ENCODE measurements at regions not wholly inside any gene's neighbourhood (a gene's known extent, or its start where the extent isn't known, plus 50 kb on each side); places are given as distances from the start of the nearest gene placed in this dataset.

DNA sequence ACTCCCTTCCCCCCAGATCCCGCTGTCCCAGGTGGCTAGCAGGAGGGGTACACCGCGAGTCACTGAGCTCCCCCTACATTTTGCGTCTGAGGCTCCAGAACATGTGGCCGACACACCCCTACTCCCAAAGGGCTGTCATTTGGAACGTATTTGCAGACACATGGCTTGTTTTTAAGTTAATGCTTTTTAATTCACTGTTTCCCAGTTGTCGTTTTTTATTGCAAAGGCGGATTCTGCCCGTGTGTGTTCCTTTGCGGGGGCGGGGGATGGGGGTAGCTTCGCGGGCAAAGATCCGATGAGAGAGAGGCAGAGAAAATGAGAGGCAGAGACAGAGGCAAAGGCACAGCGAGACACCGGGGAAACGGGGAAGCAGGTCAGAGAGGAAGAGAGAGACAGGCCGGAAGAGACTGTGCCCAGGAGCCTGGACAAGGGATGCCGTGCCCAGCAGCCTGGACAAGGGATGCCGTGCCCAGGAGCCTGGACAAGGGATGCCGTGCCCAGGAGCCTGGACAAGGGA, 270.2 kb downstream of the FOXD2 start:
- Histone ChIP-seq H3K4me3 (no peak overlapping the region), H3F3A (ENCODE audit: insufficient read depth, low read depth) (no peaks in the 10 kb centered on the region), H3K9me3 (ENCODE audit: insufficient read depth, low read depth) (no peaks in the 10 kb centered on the region), H3K4me2 (no peak overlapping the region), H3K9me2 (ENCODE audit: insufficient read depth) (no peaks in the 10 kb centered on the region), H3K36me3 (ENCODE audit: low read depth) (no peaks in the 10 kb centered on the region), H3K4me1 (replicated peaks; ENCODE audit: insufficient read depth) (no peaks in the 10 kb centered on the region; the same call in 1 of the 2 replicates), H3K27ac (no peak overlapping the region), H3K27me3 (ENCODE audit: insufficient read depth, low read depth) (peaks cover 27% of the 10 kb centered on the region), H3K79me2 (ENCODE audit: low read depth) (no peaks in the 10 kb centered on the region), H2AFZ (no peak overlapping the region), H4K20me1 (ENCODE audit: insufficient read depth) (no peaks in the 10 kb centered on the region; the same call in 1 of the 2 replicates)
- DNase-seq = no peak
- intact Hi-C loops (cut with micrococcal nuclease; ENCODE audit: unreplicated experiment) = no loop called here
- CTCF ChIA-PET = no interaction called here
- no TSS peak for BruUV-seq (replicated peaks)
- POLR2A ChIA-PET (ENCODE audit: unreplicated experiment) = no interaction called here
- no peak for TF ChIP-seq EZH2 (IDR thresholded peaks at IDR 0.05; ENCODE audit: low read depth)
- TF ChIP-seq, protein P1, sequence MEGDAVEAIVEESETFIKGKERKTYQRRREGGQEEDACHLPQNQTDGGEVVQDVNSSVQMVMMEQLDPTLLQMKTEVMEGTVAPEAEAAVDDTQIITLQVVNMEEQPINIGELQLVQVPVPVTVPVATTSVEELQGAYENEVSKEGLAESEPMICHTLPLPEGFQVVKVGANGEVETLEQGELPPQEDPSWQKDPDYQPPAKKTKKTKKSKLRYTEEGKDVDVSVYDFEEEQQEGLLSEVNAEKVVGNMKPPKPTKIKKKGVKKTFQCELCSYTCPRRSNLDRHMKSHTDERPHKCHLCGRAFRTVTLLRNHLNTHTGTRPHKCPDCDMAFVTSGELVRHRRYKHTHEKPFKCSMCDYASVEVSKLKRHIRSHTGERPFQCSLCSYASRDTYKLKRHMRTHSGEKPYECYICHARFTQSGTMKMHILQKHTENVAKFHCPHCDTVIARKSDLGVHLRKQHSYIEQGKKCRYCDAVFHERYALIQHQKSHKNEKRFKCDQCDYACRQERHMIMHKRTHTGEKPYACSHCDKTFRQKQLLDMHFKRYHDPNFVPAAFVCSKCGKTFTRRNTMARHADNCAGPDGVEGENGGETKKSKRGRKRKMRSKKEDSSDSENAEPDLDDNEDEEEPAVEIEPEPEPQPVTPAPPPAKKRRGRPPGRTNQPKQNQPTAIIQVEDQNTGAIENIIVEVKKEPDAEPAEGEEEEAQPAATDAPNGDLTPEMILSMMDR (conservative IDR thresholded peaks at IDR 0.05) = no peak

GRCh38 chr1:47708658-47709018, 270.8 kb downstream of the FOXD2 start:
- H3K4me1 ChIP-seq (replicated peaks; ENCODE audit: insufficient read depth) = no peaks in the 10 kb centered on the region; the same call in 1 of the 2 replicates
- no peaks in the 10 kb centered on the region for H3K9me3 ChIP-seq (ENCODE audit: insufficient read depth, low read depth)
- H3K27me3 ChIP-seq (ENCODE audit: insufficient read depth, low read depth) = peaks cover 27% of the 10 kb centered on the region
- TF ChIP-seq, protein P1 (conservative IDR thresholded peaks at IDR 0.05) = no peak
- no peak for TF ChIP-seq EZH2 (IDR thresholded peaks at IDR 0.05; ENCODE audit: low read depth)
- ChIA-PET POLR2A (ENCODE audit: unreplicated experiment) (no interaction called here), CTCF (interaction anchor here (1.0 kb wide), 1 partner anchor 271 kb away, joined by 3 read pairs; the partner anchor contains the start of gene FOXD2)
- no peaks in the 10 kb centered on the region for H3K9me2 ChIP-seq (ENCODE audit: insufficient read depth)
- H4K20me1 ChIP-seq (ENCODE audit: insufficient read depth) = no peaks in the 10 kb centered on the region; the same call in 1 of the 2 replicates
- intact Hi-C loops (cut with micrococcal nuclease; ENCODE audit: unreplicated experiment) = no loop called here
- no peaks in the 10 kb centered on the region for H3F3A ChIP-seq (ENCODE audit: insufficient read depth, low read depth)
- no peak overlapping the region for H3K27ac ChIP-seq
- no peak for DNase-seq
- BruUV-seq (replicated peaks) = no TSS peak
- peak overlapping the region; percentile 76; the same call in 1 of the 2 replicates for H3K4me2 ChIP-seq
- H3K79me2 ChIP-seq (ENCODE audit: low read depth) = no peaks in the 10 kb centered on the region
- H2AFZ ChIP-seq = no peak overlapping the region
- H3K4me3 ChIP-seq = no peak overlapping the region; the same call in 1 of the 2 replicates
- no peaks in the 10 kb centered on the region for H3K36me3 ChIP-seq (ENCODE audit: low read depth)

DNA sequence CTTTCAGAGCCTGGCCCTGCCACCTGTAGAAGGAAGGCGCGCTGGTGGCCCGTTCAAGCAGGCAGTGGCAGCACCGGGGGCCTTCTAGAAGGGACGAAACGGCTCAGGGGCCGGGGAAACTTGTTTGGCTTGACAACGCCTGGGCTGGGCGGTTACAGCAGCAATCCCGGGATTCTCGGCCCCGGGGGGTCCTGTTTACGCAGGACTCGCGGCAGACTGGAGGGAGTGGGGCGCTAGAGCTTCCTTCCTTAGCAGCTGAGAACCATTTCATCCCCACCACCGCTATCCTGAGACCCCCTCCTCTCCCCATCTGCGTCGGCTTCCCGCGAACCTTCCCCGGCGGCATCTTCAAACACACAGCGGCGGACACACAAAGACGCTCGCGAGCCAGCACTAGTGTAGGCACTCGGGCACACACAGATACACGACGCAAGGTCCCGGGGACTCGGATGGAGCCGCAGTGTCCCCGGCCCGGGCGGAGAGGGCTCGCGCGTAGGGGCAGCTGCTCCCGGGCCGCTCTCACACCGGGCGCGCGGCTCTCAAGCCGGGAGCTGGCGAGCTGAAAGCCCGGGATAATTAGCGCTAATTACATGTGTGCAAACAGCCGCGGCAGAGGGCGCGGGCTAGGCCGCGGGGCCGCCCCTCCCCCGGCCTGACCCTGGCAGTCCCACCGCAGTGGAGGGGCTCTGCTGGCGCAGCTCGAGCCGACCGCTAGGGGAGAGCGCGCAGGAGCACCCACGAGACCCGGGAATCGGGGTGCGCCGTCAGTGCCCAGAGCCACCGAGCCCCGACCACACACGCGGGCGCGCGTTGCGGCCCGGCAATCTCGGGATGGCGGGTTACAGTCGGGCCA, 271.4 kb downstream of the FOXD2 start:
- no peaks in the 10 kb centered on the region; the same call in 1 of the 2 replicates for H4K20me1 ChIP-seq (ENCODE audit: insufficient read depth)
- no peaks in the 10 kb centered on the region for H3K9me3 ChIP-seq (ENCODE audit: insufficient read depth, low read depth)
- POLR2A ChIA-PET (ENCODE audit: unreplicated experiment) = no interaction called here
- H3K27ac ChIP-seq = no peak overlapping the region
- H3K4me1 ChIP-seq (replicated peaks; ENCODE audit: insufficient read depth) = no peaks in the 10 kb centered on the region; the same call in 1 of the 2 replicates
- intact Hi-C loops (cut with micrococcal nuclease; ENCODE audit: unreplicated experiment) = no loop called here
- H2AFZ ChIP-seq = peak overlapping the region; percentile 43; the same call in 1 of the 2 replicates
- TF ChIP-seq, protein P1 (conservative IDR thresholded peaks at IDR 0.05) = 0 out of 2 replicates have a peak, but pooled peaks have one; percentile 16
- no peak for TF ChIP-seq EZH2 (IDR thresholded peaks at IDR 0.05; ENCODE audit: low read depth)
- peak in 1 of 2 experiments; percentile 18 for DNase-seq
- H3F3A ChIP-seq (ENCODE audit: insufficient read depth, low read depth) = no peaks in the 10 kb centered on the region
- peaks cover 27% of the 10 kb centered on the region for H3K27me3 ChIP-seq (ENCODE audit: insufficient read depth, low read depth)
- CTCF ChIA-PET = interaction anchor here (1.0 kb wide), 1 partner anchor 272 kb away, joined by 3 read pairs; the partner anchor contains the start of gene FOXD2
- no peaks in the 10 kb centered on the region for H3K9me2 ChIP-seq (ENCODE audit: insufficient read depth)
- no TSS peak for BruUV-seq (replicated peaks)
- peak overlapping the region; percentile 50 for H3K4me3 ChIP-seq
- no peaks in the 10 kb centered on the region for H3K36me3 ChIP-seq (ENCODE audit: low read depth)
- H3K4me2 ChIP-seq = peak overlapping the region; percentile 76
- no peaks in the 10 kb centered on the region for H3K79me2 ChIP-seq (ENCODE audit: low read depth)
